ENCODE measurements at regions not wholly inside any gene's neighbourhood (a gene's known extent, or its start where the extent isn't known, plus 50 kb on each side); places are given as distances from the start of the nearest gene placed in this dataset.

GRCh38 chrX:15971696-15972095 lies 117.1 kb upstream of the AP1S2 start:
- no peaks in the 10 kb centered on the region for H3K27me3 ChIP-seq
- no peak for TF ChIP-seq CTCF (IDR thresholded peaks at IDR 0.05; ENCODE audit: low read depth, low read length)
- no peaks in the 10 kb centered on the region for H3K4me1 ChIP-seq (ENCODE audit: low read depth)
- H3K9me3 ChIP-seq (ENCODE audit: low read depth), result no peaks in the 10 kb centered on the region
- H3K36me3 ChIP-seq, result no peaks in the 10 kb centered on the region
- H3K4me3 ChIP-seq, result no peak overlapping the region
- no peak for DNase-seq (ENCODE audit: low read depth in 1 of 2, low spot score in 1 of 2)
- no peak overlapping the region for H3K27ac ChIP-seq

GRCh38 chrX:15963858-15964257 lies 109.2 kb upstream of the AP1S2 start:
- no peaks in the 10 kb centered on the region for H3K9me3 ChIP-seq (ENCODE audit: low read depth)
- no peak for DNase-seq (ENCODE audit: low read depth in 1 of 2, low spot score in 1 of 2)
- no peak overlapping the region for H3K27ac ChIP-seq
- H3K27me3 ChIP-seq, result no peaks in the 10 kb centered on the region
- no peak overlapping the region for H3K4me3 ChIP-seq
- no peaks in the 10 kb centered on the region for H3K36me3 ChIP-seq
- TF ChIP-seq CTCF (IDR thresholded peaks at IDR 0.05; ENCODE audit: low read depth, low read length), result no peak
- peaks cover 10% of the 10 kb centered on the region for H3K4me1 ChIP-seq (ENCODE audit: low read depth)

- Histone ChIP-seq H3K4me3 (no peak overlapping the region), H3K27ac (no peak overlapping the region), H3K9me3 (ENCODE audit: low read depth) (no peaks in the 10 kb centered on the region), H3K4me1 (ENCODE audit: low read depth) (peaks cover 19% of the 10 kb centered on the region), H3K36me3 (no peaks in the 10 kb centered on the region), H3K27me3 (no peaks in the 10 kb centered on the region)
- no peak for DNase-seq (ENCODE audit: low read depth in 1 of 2, low spot score in 1 of 2)
- no peak for TF ChIP-seq CTCF (IDR thresholded peaks at IDR 0.05; ENCODE audit: low read depth, low read length)
Measured at GRCh38 chrX:15960237-15960636, 105.6 kb upstream of the AP1S2 start.

GRCh38 chrX:15956681-15957080 lies 102.1 kb upstream of the AP1S2 start:
- no peak for TF ChIP-seq CTCF (IDR thresholded peaks at IDR 0.05; ENCODE audit: low read depth, low read length)
- Histone ChIP-seq H3K9me3 (ENCODE audit: low read depth) (no peaks in the 10 kb centered on the region), H3K4me3 (no peak overlapping the region), H3K36me3 (no peaks in the 10 kb centered on the region), H3K27ac (no peak overlapping the region), H3K27me3 (no peaks in the 10 kb centered on the region), H3K4me1 (ENCODE audit: low read depth) (peaks cover 10% of the 10 kb centered on the region)
- no peak for DNase-seq (ENCODE audit: low read depth in 1 of 2, low spot score in 1 of 2)

GRCh38 chrX:15953801-15954200 lies 99.2 kb upstream of the AP1S2 start:
- Histone ChIP-seq H3K27ac (no peak overlapping the region), H3K4me3 (no peak overlapping the region), H3K27me3 (no peaks in the 10 kb centered on the region), H3K36me3 (no peaks in the 10 kb centered on the region), H3K4me1 (ENCODE audit: low read depth) (peaks cover 10% of the 10 kb centered on the region), H3K9me3 (ENCODE audit: low read depth) (no peaks in the 10 kb centered on the region)
- DNase-seq (ENCODE audit: low read depth in 1 of 2, low spot score in 1 of 2), result no peak
- no peak for TF ChIP-seq CTCF (IDR thresholded peaks at IDR 0.05; ENCODE audit: low read depth, low read length)

GRCh38 chrX:15952212-15952611 lies 97.6 kb upstream of the AP1S2 start:
- H3K36me3 ChIP-seq, result no peaks in the 10 kb centered on the region
- H3K9me3 ChIP-seq (ENCODE audit: low read depth), result no peaks in the 10 kb centered on the region
- H3K4me1 ChIP-seq (ENCODE audit: low read depth), result peaks cover 14% of the 10 kb centered on the region
- TF ChIP-seq CTCF (IDR thresholded peaks at IDR 0.05; ENCODE audit: low read depth, low read length), result no peak
- H3K27ac ChIP-seq, result no peak overlapping the region
- no peak for DNase-seq (ENCODE audit: low read depth in 1 of 2, low spot score in 1 of 2)
- H3K27me3 ChIP-seq, result no peaks in the 10 kb centered on the region
- no peak overlapping the region for H3K4me3 ChIP-seq

Measured in cardiac muscle cell (in vitro differentiated cells and primary cell).